ENCODE measurements at regions not wholly inside any gene's neighbourhood (a gene's known extent, or its start where the extent isn't known, plus 50 kb on each side); places are given as distances from the start of the nearest gene placed in this dataset.

DNA sequence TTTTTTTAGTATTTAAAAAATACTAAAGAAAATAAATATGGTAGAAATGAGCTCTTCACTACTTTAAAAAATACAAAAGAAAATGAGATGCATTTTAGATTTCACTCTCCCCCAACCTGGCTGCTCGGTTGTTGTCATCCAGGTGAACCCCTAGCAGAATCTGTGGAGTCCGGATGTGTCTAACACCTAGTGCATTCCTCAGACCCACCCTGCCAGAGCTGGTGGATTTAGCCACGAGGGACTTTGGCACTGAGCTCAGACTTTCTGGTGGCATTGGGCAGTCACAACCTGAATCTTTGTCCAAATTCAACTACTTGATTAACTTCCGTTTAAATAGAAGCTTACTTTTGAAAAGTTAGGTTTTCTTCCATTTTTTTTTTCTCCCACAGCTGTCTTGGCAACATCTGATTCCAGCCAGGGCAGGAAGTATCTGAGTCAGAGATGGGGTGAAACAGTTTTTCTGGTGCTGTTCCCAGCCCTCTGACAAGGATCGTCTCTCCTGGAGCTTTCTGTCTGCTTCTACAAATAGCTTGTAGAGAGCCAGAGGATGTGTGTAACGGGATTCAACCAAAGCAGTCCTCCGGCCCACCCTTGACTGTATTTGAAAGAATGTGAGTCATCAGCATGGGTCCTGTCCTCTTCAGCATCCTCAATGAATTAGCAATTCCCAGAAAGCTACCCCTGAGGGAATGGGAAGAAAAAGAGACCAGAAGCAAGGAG lies 301.8 kb upstream of the MCTP2 start:
- ChIA-PET POLR2A (no interaction called here), CTCF (ENCODE audit: low intra/inter-chr PET ratio) (no interaction called here)
- ATAC-seq (no peak), DNase-seq (ENCODE audit: extremely low read depth in 1 of 4, low spot score in 3 of 4) (no peak), FAIRE-seq (no peak)
- Histone ChIP-seq H3K36me3 (ENCODE audit: control insufficient read depth, insufficient read depth, low read length) (no peaks in the 10 kb centered on the region), H3K4me3 (no peak overlapping the region), H3K4me2 (ENCODE audit: insufficient read depth, low read length) (no peak overlapping the region), H2AFZ (ENCODE audit: low read depth, low read length) (no peak overlapping the region), H3K4me1 (replicated peaks in 1 of 2; ENCODE audit: control insufficient read depth in 2 of 2, insufficient read depth in 2 of 2, low read length in 2 of 2) (no peaks in the 10 kb centered on the region), H3K27me3 (ENCODE audit: control insufficient read depth in 2 of 2, insufficient read depth in 2 of 2, low read length in 2 of 2) (no peaks in the 10 kb centered on the region), H3K79me2 (ENCODE audit: control insufficient read depth, insufficient read depth, low read length) (no peaks in the 10 kb centered on the region), H3K9me3 (replicated peaks; ENCODE audit: control insufficient read depth, insufficient read depth, low read depth, low read length) (no peaks in the 10 kb centered on the region), H3K9me1 (ENCODE audit: control insufficient read depth, insufficient read depth, low read length) (no peaks in the 10 kb centered on the region), H4K20me1 (replicated peaks; ENCODE audit: control insufficient read depth, insufficient read depth, low read length) (no peaks in the 10 kb centered on the region), H3K9ac (ENCODE audit: insufficient read depth in 1 of 2, low read depth in 2 of 2, low read length in 2 of 2) (no peak overlapping the region), H3K27ac (ENCODE audit: extremely low read depth, low read depth, low read length) (no peak overlapping the region)
- in situ Hi-C loops (cut with MboI) (no loop called here), intact Hi-C loops (cut with micrococcal nuclease) (no loop called here)
- WGBS (ENCODE audit: insufficient coverage, low coverage, missing lambda C conversion rate), result 0% methylated on average over 7 of the region's 7 CpGs
- BruUV-seq (replicated peaks), result no TSS peak
- TF ChIP-seq ZFPM2 (CRISPR knock-in tag; IDR thresholded peaks at IDR 0.05) (no peak), WHSC1 (IDR thresholded peaks at IDR 0.05; ENCODE audit: low read length) (no peak), TRIM28 (IDR thresholded peaks at IDR 0.05) (no peak), GTF2F1 (IDR thresholded peaks at IDR 0.05; ENCODE audit: low read depth, low read length) (no peak), TGIF2 (CRISPR knock-in tag; IDR thresholded peaks at IDR 0.05) (no peak), COPS2 (conservative IDR thresholded peaks at IDR 0.05) (no peak), BRF1 (IDR thresholded peaks at IDR 0.05; ENCODE audit: borderline replicate concordance, extremely low read depth, insufficient read length) (no peak), NFATC3 (IDR thresholded peaks at IDR 0.05) (no peak), JUND (IDR thresholded peaks at IDR 0.05; ENCODE audit: borderline replicate concordance, low read depth, low read length) (no peak), JUND (tag; IDR thresholded peaks at IDR 0.05; ENCODE audit: borderline replicate concordance, low read depth, low read length) (no peak), HDAC3 (IDR thresholded peaks at IDR 0.05; ENCODE audit: borderline replicate concordance, partially characterized antibody) (no peak)
- TF ChIP-seq, protein P1, sequence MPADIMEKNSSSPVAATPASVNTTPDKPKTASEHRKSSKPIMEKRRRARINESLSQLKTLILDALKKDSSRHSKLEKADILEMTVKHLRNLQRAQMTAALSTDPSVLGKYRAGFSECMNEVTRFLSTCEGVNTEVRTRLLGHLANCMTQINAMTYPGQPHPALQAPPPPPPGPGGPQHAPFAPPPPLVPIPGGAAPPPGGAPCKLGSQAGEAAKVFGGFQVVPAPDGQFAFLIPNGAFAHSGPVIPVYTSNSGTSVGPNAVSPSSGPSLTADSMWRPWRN (IDR thresholded peaks at IDR 0.05; ENCODE audit: low read depth), result no peak
- TF ChIP-seq, protein P2, sequence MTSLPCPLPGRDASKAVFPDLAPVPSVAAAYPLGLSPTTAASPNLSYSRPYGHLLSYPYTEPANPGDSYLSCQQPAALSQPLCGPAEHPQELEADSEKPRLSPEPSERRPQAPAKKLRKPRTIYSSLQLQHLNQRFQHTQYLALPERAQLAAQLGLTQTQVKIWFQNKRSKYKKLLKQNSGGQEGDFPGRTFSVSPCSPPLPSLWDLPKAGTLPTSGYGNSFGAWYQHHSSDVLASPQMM (CRISPR knock-in tag; IDR thresholded peaks at IDR 0.05), result no peak
- TF ChIP-seq, protein P3, sequence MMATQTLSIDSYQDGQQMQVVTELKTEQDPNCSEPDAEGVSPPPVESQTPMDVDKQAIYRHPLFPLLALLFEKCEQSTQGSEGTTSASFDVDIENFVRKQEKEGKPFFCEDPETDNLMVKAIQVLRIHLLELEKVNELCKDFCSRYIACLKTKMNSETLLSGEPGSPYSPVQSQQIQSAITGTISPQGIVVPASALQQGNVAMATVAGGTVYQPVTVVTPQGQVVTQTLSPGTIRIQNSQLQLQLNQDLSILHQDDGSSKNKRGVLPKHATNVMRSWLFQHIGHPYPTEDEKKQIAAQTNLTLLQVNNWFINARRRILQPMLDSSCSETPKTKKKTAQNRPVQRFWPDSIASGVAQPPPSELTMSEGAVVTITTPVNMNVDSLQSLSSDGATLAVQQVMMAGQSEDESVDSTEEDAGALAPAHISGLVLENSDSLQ (IDR thresholded peaks at IDR 0.05), result no peak
- TF ChIP-seq, protein P4, sequence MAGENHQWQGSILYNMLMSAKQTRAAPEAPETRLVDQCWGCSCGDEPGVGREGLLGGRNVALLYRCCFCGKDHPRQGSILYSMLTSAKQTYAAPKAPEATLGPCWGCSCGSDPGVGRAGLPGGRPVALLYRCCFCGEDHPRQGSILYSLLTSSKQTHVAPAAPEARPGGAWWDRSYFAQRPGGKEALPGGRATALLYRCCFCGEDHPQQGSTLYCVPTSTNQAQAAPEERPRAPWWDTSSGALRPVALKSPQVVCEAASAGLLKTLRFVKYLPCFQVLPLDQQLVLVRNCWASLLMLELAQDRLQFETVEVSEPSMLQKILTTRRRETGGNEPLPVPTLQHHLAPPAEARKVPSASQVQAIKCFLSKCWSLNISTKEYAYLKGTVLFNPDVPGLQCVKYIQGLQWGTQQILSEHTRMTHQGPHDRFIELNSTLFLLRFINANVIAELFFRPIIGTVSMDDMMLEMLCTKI (IDR thresholded peaks at IDR 0.05; ENCODE audit: partially characterized antibody), result no peak
- TF ChIP-seq, protein P5, sequence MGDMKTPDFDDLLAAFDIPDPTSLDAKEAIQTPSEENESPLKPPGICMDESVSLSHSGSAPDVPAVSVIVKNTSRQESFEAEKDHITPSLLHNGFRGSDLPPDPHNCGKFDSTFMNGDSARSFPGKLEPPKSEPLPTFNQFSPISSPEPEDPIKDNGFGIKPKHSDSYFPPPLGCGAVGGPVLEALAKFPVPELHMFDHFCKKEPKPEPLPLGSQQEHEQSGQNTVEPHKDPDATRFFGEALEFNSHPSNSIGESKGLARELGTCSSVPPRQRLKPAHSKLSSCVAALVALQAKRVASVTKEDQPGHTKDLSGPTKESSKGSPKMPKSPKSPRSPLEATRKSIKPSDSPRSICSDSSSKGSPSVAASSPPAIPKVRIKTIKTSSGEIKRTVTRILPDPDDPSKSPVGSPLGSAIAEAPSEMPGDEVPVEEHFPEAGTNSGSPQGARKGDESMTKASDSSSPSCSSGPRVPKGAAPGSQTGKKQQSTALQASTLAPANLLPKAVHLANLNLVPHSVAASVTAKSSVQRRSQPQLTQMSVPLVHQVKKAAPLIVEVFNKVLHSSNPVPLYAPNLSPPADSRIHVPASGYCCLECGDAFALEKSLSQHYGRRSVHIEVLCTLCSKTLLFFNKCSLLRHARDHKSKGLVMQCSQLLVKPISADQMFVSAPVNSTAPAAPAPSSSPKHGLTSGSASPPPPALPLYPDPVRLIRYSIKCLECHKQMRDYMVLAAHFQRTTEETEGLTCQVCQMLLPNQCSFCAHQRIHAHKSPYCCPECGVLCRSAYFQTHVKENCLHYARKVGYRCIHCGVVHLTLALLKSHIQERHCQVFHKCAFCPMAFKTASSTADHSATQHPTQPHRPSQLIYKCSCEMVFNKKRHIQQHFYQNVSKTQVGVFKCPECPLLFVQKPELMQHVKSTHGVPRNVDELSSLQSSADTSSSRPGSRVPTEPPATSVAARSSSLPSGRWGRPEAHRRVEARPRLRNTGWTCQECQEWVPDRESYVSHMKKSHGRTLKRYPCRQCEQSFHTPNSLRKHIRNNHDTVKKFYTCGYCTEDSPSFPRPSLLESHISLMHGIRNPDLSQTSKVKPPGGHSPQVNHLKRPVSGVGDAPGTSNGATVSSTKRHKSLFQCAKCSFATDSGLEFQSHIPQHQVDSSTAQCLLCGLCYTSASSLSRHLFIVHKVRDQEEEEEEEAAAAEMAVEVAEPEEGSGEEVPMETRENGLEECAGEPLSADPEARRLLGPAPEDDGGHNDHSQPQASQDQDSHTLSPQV (IDR thresholded peaks at IDR 0.05), result no peak

Data from K562 (cell line).